Activated CD8-positive, alpha-beta T cell treated with anti-CD3 and anti-CD28 coated beads, Interleukin-2, amount 10 ng/mL, durations not matched to agents 7 days and 5 days (primary cell): ENCODE measurements at regions not wholly inside any gene's neighbourhood (a gene's known extent, or its start where the extent isn't known, plus 50 kb on each side); places are given as distances from the start of the nearest gene placed in this dataset.
"Not testable (repeated sequence)": the region's sequence is repeated elsewhere in the genome, so short reads cannot be mapped to it uniquely, and the experiment has no call there.

ENCODE experiments used
- ATAC-seq: fragments of 150-1000 bp; cut with Tn5 transposase; one replicate; pipeline ENCODE4 v1.10.0; 2021; ENCODE audit warnings: moderate library complexity
- CTCF ChIA-PET: fragments of 350-600 bp; sonication (Branson Sonifier 250); formaldehyde crosslinking; loops from one replicate; lab custom pipeline; 2021; ENCODE audit warnings: antibody characterized with exemption; lab: Charles Lee
- POLR2A ChIA-PET: fragments of 350-600 bp; sonication (Branson Sonifier 250); formaldehyde crosslinking; loops from one replicate; lab custom pipeline; 2021; ENCODE audit warnings: antibody characterized with exemption; lab: Charles Lee
- DNase-seq: peaks from one replicate; pipeline ENCODE4 v3.0.0-alpha.2; 2020
- H3K27ac Mint-ChIP-seq: one replicate; pipeline ENCODE4 v1.8.0; 2021; ENCODE audit warnings: mild to moderate bottlenecking, mixed read lengths
- H3K27me3 Mint-ChIP-seq: one replicate; pipeline ENCODE4 v1.8.0; 2021; ENCODE audit warnings: low read depth, mixed read lengths
- H3K36me3 Mint-ChIP-seq: one replicate; pipeline ENCODE4 v1.8.0; 2021; ENCODE audit warnings: low read depth, mixed read lengths
- H3K4me1 Mint-ChIP-seq: one replicate; pipeline ENCODE4 v1.8.0; 2021; ENCODE audit warnings: low read depth, mixed read lengths
- H3K4me3 Mint-ChIP-seq: one replicate; pipeline ENCODE4 v1.8.0; 2021; ENCODE audit warnings: mild to moderate bottlenecking, mixed read lengths
- H3K9me3 Mint-ChIP-seq: one replicate; pipeline ENCODE4 v1.8.0; 2022; ENCODE audit warnings: mixed read lengths; ENCODE audit not compliant: insufficient read depth

GRCh38 chr7:36064676-36065075 is 88.4 kb upstream of the EEPD1 start:
- CTCF ChIA-PET = interaction anchor here (0.9 kb wide), 1 partner anchor 1229 kb away, joined by 4 read pairs; no protein-coding TSS in a partner anchor
- peaks cover 2% of the 10 kb centered on the region for H3K27me3 Mint-ChIP-seq
- no peak overlapping the region for H3K27ac Mint-ChIP-seq
- no peak overlapping the region for H3K4me3 Mint-ChIP-seq
- POLR2A ChIA-PET = no interaction called here
- ATAC-seq (no peak), DNase-seq (no peak)
- no peaks in the 10 kb centered on the region for H3K9me3 Mint-ChIP-seq
- no peaks in the 10 kb centered on the region for H3K4me1 Mint-ChIP-seq
- H3K36me3 Mint-ChIP-seq = no peaks in the 10 kb centered on the region

GRCh38 chr7:36065563-36066342 is 87.3 kb upstream of the EEPD1 start:
- H3K9me3 Mint-ChIP-seq, H3K36me3 Mint-ChIP-seq, H3K27me3 Mint-ChIP-seq, H3K27ac Mint-ChIP-seq, H3K4me1 Mint-ChIP-seq, DNase-seq, H3K4me3 Mint-ChIP-seq, POLR2A ChIA-PET, ATAC-seq: not testable (repeated sequence)
- CTCF ChIA-PET = interaction anchor here (0.9 kb wide), 1 partner anchor 1230 kb away, joined by 4 read pairs; no protein-coding TSS in a partner anchor

- no peaks in the 10 kb centered on the region for H3K36me3 Mint-ChIP-seq
- no peaks in the 10 kb centered on the region for H3K4me1 Mint-ChIP-seq
- POLR2A ChIA-PET = no interaction called here
- CTCF ChIA-PET = no interaction called here
- ATAC-seq (no peak), DNase-seq (no peak)
- H3K27me3 Mint-ChIP-seq = peaks cover 2% of the 10 kb centered on the region
- no peak overlapping the region for H3K27ac Mint-ChIP-seq
- H3K4me3 Mint-ChIP-seq = no peak overlapping the region
- no peaks in the 10 kb centered on the region for H3K9me3 Mint-ChIP-seq
Measured at GRCh38 chr7:36066343-36066664, 86.8 kb upstream of the EEPD1 start.

GRCh38 chr7:36070230-36070629 is 82.8 kb upstream of the EEPD1 start:
- Mint-ChIP-seq H3K36me3 (no peaks in the 10 kb centered on the region), H3K4me3 (no peak overlapping the region)
- CTCF ChIA-PET = no interaction called here

GRCh38 chr7:36071605-36072004 is 81.4 kb upstream of the EEPD1 start:
- Mint-ChIP-seq H3K36me3 (no peaks in the 10 kb centered on the region), H3K27me3 (peaks cover 13% of the 10 kb centered on the region), H3K27ac (no peak overlapping the region), H3K4me3 (no peak overlapping the region), H3K4me1 (no peaks in the 10 kb centered on the region), H3K9me3 (no peaks in the 10 kb centered on the region)
- no peak for ATAC-seq
- POLR2A ChIA-PET = no interaction called here
- no peak for DNase-seq
- CTCF ChIA-PET = no interaction called here

More at GRCh38 chr7:36070230-36070629, 82.8 kb upstream of the EEPD1 start:
- peaks cover 13% of the 10 kb centered on the region for H3K27me3 Mint-ChIP-seq
- DNase-seq = no peak
- no peak for ATAC-seq
- H3K27ac Mint-ChIP-seq = no peak overlapping the region
- POLR2A ChIA-PET = no interaction called here
- H3K9me3 Mint-ChIP-seq = no peaks in the 10 kb centered on the region
- no peaks in the 10 kb centered on the region for H3K4me1 Mint-ChIP-seq

- no peaks in the 10 kb centered on the region for H3K9me3 Mint-ChIP-seq
- POLR2A ChIA-PET = no interaction called here
- no peaks in the 10 kb centered on the region for H3K4me1 Mint-ChIP-seq
- H3K27ac Mint-ChIP-seq = no peak overlapping the region
- no peak overlapping the region for H3K4me3 Mint-ChIP-seq
- H3K27me3 Mint-ChIP-seq = peaks cover 13% of the 10 kb centered on the region
- DNase-seq = no peak
- CTCF ChIA-PET = no interaction called here
- H3K36me3 Mint-ChIP-seq = no peaks in the 10 kb centered on the region
- no peak for ATAC-seq
Measured at GRCh38 chr7:36072620-36073019, 80.4 kb upstream of the EEPD1 start.

- DNase-seq (no peak), ATAC-seq (no peak)
- H3K36me3 Mint-ChIP-seq = no peaks in the 10 kb centered on the region
- H3K27ac Mint-ChIP-seq = no peak overlapping the region
- peaks cover 10% of the 10 kb centered on the region for H3K27me3 Mint-ChIP-seq
- ChIA-PET CTCF (no interaction called here), POLR2A (no interaction called here)
- no peaks in the 10 kb centered on the region for H3K4me1 Mint-ChIP-seq
- H3K4me3 Mint-ChIP-seq = no peak overlapping the region
- H3K9me3 Mint-ChIP-seq = no peaks in the 10 kb centered on the region
Measured at GRCh38 chr7:36075561-36075960, 77.5 kb upstream of the EEPD1 start.

- CTCF ChIA-PET = no interaction called here
Measured at GRCh38 chr7:36076074-36076473, 77.0 kb upstream of the EEPD1 start.

GRCh38 chr7:36078816-36079360 is 74.2 kb upstream of the EEPD1 start:
- ChIA-PET POLR2A (no interaction called here), CTCF (no interaction called here)
- Mint-ChIP-seq H3K27me3 (peaks cover 4% of the 10 kb centered on the region), H3K9me3 (no peaks in the 10 kb centered on the region), H3K27ac (no peak overlapping the region), H3K4me1 (no peaks in the 10 kb centered on the region), H3K36me3 (no peaks in the 10 kb centered on the region), H3K4me3 (no peak overlapping the region)
- no peak for ATAC-seq
- no peak for DNase-seq

More at GRCh38 chr7:36076074-36076473, 77.0 kb upstream of the EEPD1 start:
- ATAC-seq (no peak), DNase-seq (no peak)
- Mint-ChIP-seq H3K27ac (no peak overlapping the region), H3K36me3 (no peaks in the 10 kb centered on the region), H3K4me1 (no peaks in the 10 kb centered on the region), H3K4me3 (no peak overlapping the region), H3K27me3 (peaks cover 10% of the 10 kb centered on the region), H3K9me3 (no peaks in the 10 kb centered on the region)
- POLR2A ChIA-PET = no interaction called here

- DNase-seq (no peak), ATAC-seq (no peak)
- no peaks in the 10 kb centered on the region for H3K4me1 Mint-ChIP-seq
- POLR2A ChIA-PET = no interaction called here
- H3K4me3 Mint-ChIP-seq = no peak overlapping the region
- H3K27ac Mint-ChIP-seq = no peak overlapping the region
- no peaks in the 10 kb centered on the region for H3K36me3 Mint-ChIP-seq
- peaks cover 4% of the 10 kb centered on the region for H3K27me3 Mint-ChIP-seq
- CTCF ChIA-PET = no interaction called here
- no peaks in the 10 kb centered on the region for H3K9me3 Mint-ChIP-seq
Measured at GRCh38 chr7:36079446-36080025, 73.5 kb upstream of the EEPD1 start.

GRCh38 chr7:36080843-36081242 is 72.2 kb upstream of the EEPD1 start:
- Mint-ChIP-seq H3K27me3 (no peaks in the 10 kb centered on the region), H3K36me3 (no peaks in the 10 kb centered on the region), H3K4me1 (no peaks in the 10 kb centered on the region), H3K9me3 (no peaks in the 10 kb centered on the region), H3K27ac (no peak overlapping the region), H3K4me3 (no peak overlapping the region)
- no peak for DNase-seq
- CTCF ChIA-PET = no interaction called here
- ATAC-seq = no peak
- POLR2A ChIA-PET = no interaction called here

- ChIA-PET CTCF (no interaction called here), POLR2A (no interaction called here)
- ATAC-seq (no peak), DNase-seq (no peak)
- Mint-ChIP-seq H3K4me3 (no peak overlapping the region), H3K27ac (no peak overlapping the region), H3K4me1 (no peaks in the 10 kb centered on the region), H3K27me3 (no peaks in the 10 kb centered on the region), H3K36me3 (no peaks in the 10 kb centered on the region), H3K9me3 (no peaks in the 10 kb centered on the region)
Measured at GRCh38 chr7:36082216-36082615, 70.8 kb upstream of the EEPD1 start.
